OCI-LY7 (cell line): ENCODE measurements at regions not wholly inside any gene's neighbourhood (a gene's known extent, or its start where the extent isn't known, plus 50 kb on each side); places are given as distances from the start of the nearest gene placed in this dataset.

Experiments
- BruUV-seq: library from RNA; stranded (reverse); fragments of 400-500 nt; replicated peaks from 2 replicates; lab custom pipeline; 2021; lab: Mats Ljungman, UMichigan
- CTCF ChIA-PET: fragments of 300-600 bp; sonication (Branson Sonifier 250); formaldehyde crosslinking; loops from one replicate; lab custom pipeline; 2022; ENCODE audit warnings: antibody characterized with exemption; ENCODE audit not compliant: unreplicated experiment; lab: Charles Lee
- POLR2A ChIA-PET: fragments of 300-600 bp; sonication (Branson Sonifier 250); formaldehyde crosslinking; loops from one replicate; lab custom pipeline; 2022; ENCODE audit warnings: antibody characterized with exemption; lab: Charles Lee
- DNase-seq: peaks from one replicate; pipeline ENCODE4 v3.0.0-alpha.2; 2015; ENCODE audit warnings: low spot score
- H2AFZ ChIP-seq: fragments of 200-600 bp; sonication (generic), shearing (Covaris generic); 2 replicates; pipeline ENCODE4 v1.6.1; 2014; ENCODE audit warnings: mild to moderate bottlenecking, antibody characterized with exemption, low read length, moderate library complexity
- H3K27ac ChIP-seq: fragments of 200-600 bp; sonication (generic); 2 replicates; pipeline ENCODE4 v1.5.1; 2014; ENCODE audit warnings: mixed run types, low read depth, mild to moderate bottlenecking, moderate library complexity, low read length, inconsistent platforms; ENCODE audit not compliant: poor library complexity, severe bottlenecking
- H3K36me3 ChIP-seq: fragments of 200-600 bp; sonication (generic); 2 replicates; pipeline ENCODE4 v1.6.1; 2014; ENCODE audit warnings: mild to moderate bottlenecking, antibody characterized with exemption, low read length, moderate library complexity, mixed read lengths; ENCODE audit not compliant: insufficient read depth
- H3K4me1 ChIP-seq: fragments of 200-600 bp; sonication (generic); 2 replicates; pipeline ENCODE4 v1.5.1; 2014; ENCODE audit warnings: mild to moderate bottlenecking, low read length; ENCODE audit not compliant: insufficient read depth, poor library complexity, severe bottlenecking
- H3K4me2 ChIP-seq: fragments of 200-600 bp; sonication (generic); 2 replicates; pipeline ENCODE4 v1.6.1; 2014; ENCODE audit warnings: mild to moderate bottlenecking, low read length
- H3K4me3 ChIP-seq: fragments of 200-600 bp; sonication (generic); 2 replicates; pipeline ENCODE4 v1.5.1; 2014; ENCODE audit warnings: mild to moderate bottlenecking, low read depth, low read length; ENCODE audit not compliant: poor library complexity, severe bottlenecking
- H3K79me2 ChIP-seq: fragments of 200-600 bp; sonication (generic); 2 replicates; pipeline ENCODE4 v1.6.1; 2016; ENCODE audit warnings: low read depth, mild to moderate bottlenecking, low read length, moderate library complexity, mixed read lengths; ENCODE audit not compliant: insufficient read depth
- H3K9me2 ChIP-seq: fragments of 200-600 bp; sonication (generic); 2 replicates; pipeline ENCODE4 v1.6.1; 2016; ENCODE audit warnings: mild to moderate bottlenecking, low read length, mixed read lengths; ENCODE audit not compliant: insufficient read depth
- H3K9me3 ChIP-seq: fragments of 200-600 bp; sonication (generic); 2 replicates; pipeline ENCODE4 v1.6.1; 2014; ENCODE audit warnings: mild to moderate bottlenecking, mixed run types, low read length, mixed read lengths
- H4K20me1 ChIP-seq: fragments of 200-600 bp; sonication (generic); 2 replicates; pipeline ENCODE4 v1.6.1; 2014; ENCODE audit warnings: mild to moderate bottlenecking, antibody characterized with exemption, low read length, moderate library complexity, mixed read lengths; ENCODE audit not compliant: insufficient read depth
- EZH2phosphoT487 ChIP-seq: fragments of 200-600 bp; sonication (generic); IDR thresholded peaks from 2 replicates; pipeline ENCODE4 v1.6.1; 2018; ENCODE audit warnings: low read depth, borderline replicate concordance, mild to moderate bottlenecking, mixed run types, antibody characterized with exemption, low read length, moderate library complexity, mixed read lengths
- intact Hi-C: fragments of 100-400 bp; cut with micrococcal nuclease; formaldehyde crosslinking; loops from one replicate; pipeline ENCODE4 v1.10.0; 2022; ENCODE audit not compliant: unreplicated experiment
- TF ChIP-seq, protein P1 (sequence below): fragments of 200-600 bp; sonication (generic); conservative IDR thresholded peaks from 2 replicates; pipeline ENCODE4 v1.5.1; 2014; ENCODE audit warnings: mild to moderate bottlenecking, antibody characterized with exemption, low read length, moderate library complexity, mixed read lengths

DNA sequence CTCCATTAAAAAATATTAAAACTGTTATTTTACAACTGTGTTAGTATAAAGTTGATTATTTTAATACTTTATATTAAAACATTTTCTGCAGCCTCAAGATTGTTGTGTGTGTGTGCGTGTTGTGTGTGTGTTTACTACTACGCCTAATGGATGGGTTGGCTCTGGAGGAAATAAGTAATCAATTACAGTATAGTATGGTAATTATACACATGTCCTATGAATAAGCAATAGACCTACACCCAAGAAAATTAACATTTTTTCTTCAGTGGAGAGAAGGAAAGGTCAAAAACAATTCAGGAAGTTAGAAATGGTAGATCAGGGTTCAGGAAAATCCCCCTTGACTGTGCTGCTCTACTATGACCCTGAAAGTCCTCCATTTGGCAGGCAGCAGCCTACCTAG, 65.7 kb upstream of the DYRK2 start:
- no peak for TF ChIP-seq EZH2phosphoT487
- TF ChIP-seq, protein P1, sequence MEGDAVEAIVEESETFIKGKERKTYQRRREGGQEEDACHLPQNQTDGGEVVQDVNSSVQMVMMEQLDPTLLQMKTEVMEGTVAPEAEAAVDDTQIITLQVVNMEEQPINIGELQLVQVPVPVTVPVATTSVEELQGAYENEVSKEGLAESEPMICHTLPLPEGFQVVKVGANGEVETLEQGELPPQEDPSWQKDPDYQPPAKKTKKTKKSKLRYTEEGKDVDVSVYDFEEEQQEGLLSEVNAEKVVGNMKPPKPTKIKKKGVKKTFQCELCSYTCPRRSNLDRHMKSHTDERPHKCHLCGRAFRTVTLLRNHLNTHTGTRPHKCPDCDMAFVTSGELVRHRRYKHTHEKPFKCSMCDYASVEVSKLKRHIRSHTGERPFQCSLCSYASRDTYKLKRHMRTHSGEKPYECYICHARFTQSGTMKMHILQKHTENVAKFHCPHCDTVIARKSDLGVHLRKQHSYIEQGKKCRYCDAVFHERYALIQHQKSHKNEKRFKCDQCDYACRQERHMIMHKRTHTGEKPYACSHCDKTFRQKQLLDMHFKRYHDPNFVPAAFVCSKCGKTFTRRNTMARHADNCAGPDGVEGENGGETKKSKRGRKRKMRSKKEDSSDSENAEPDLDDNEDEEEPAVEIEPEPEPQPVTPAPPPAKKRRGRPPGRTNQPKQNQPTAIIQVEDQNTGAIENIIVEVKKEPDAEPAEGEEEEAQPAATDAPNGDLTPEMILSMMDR = no peak

DNA sequence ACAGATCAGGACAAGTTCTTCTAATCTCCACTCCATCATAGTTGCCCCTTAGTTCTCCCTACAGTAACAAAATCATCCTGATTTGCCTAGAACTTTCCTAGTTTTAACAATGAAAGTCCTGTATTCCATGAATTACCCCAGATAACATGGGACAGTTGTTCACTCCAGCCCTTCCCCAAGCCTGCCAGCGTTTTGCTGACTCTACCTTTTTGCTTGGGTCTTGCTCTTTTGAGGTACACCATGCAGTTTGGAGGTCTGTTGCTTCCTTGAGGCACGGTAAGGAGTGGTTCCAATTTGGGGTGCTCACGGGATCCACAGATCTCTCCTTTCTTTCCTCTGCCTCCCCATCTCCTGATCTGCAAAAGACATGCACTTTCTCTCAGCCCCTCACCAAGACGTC, 61.6 kb upstream of the DYRK2 start:
- no peak overlapping the region for H3K4me3 ChIP-seq
- H3K79me2 ChIP-seq = no peaks in the 10 kb centered on the region
- POLR2A ChIA-PET = no interaction called here
- no peaks in the 10 kb centered on the region for H3K36me3 ChIP-seq
- TF ChIP-seq EZH2phosphoT487 = no peak
- TF ChIP-seq, protein P1 = no peak
- intact Hi-C loops = no loop called here
- no peaks in the 10 kb centered on the region for H3K4me1 ChIP-seq
- no peak overlapping the region for H3K4me2 ChIP-seq
- H4K20me1 ChIP-seq = no peaks in the 10 kb centered on the region
- no peaks in the 10 kb centered on the region for H3K9me3 ChIP-seq
- BruUV-seq = no TSS peak
- no peaks in the 10 kb centered on the region for H3K9me2 ChIP-seq
- CTCF ChIA-PET = no interaction called here
- no peak overlapping the region for H2AFZ ChIP-seq
- no peak overlapping the region for H3K27ac ChIP-seq
- DNase-seq = no peak

More for the DNA sequence above, 65.7 kb upstream of the DYRK2 start:
- no peaks in the 10 kb centered on the region for H3K9me3 ChIP-seq
- DNase-seq = no peak
- no peaks in the 10 kb centered on the region for H4K20me1 ChIP-seq
- no peaks in the 10 kb centered on the region; the same call in 1 of the 2 replicates for H3K9me2 ChIP-seq
- no peak overlapping the region for H2AFZ ChIP-seq
- no peaks in the 10 kb centered on the region for H3K36me3 ChIP-seq
- H3K27ac ChIP-seq = no peak overlapping the region
- intact Hi-C loops = no loop called here
- no peaks in the 10 kb centered on the region for H3K4me1 ChIP-seq
- ChIA-PET CTCF (no interaction called here), POLR2A (no interaction called here)
- BruUV-seq = no TSS peak
- no peak overlapping the region for H3K4me2 ChIP-seq
- no peak overlapping the region for H3K4me3 ChIP-seq
- no peaks in the 10 kb centered on the region for H3K79me2 ChIP-seq

DNA sequence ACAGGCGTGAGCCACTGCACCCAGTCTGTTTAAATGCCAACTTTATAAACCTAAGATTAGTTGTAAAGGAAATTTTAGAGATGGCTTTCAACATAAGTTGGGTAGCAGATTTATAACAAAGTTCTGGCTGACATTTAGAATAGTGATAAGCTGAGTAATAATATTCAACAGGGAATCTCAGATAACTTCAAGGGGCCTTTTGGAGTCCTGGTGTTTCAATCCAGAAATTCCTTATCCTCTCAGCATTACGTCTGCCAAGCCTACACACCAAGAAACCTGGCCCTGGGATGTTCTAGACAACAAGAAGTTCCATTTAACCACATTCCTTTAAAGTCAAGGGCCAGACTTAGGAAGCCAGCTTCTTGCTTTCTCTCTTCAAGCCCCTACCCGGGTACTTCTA, 59.5 kb upstream of the DYRK2 start:
- Histone ChIP-seq H3K9me2 (no peaks in the 10 kb centered on the region), H3K79me2 (no peaks in the 10 kb centered on the region), H3K36me3 (no peaks in the 10 kb centered on the region), H3K27ac (no peak overlapping the region), H3K4me1 (no peaks in the 10 kb centered on the region), H3K4me2 (no peak overlapping the region), H3K4me3 (no peak overlapping the region), H3K9me3 (no peaks in the 10 kb centered on the region), H2AFZ (no peak overlapping the region), H4K20me1 (no peaks in the 10 kb centered on the region)
- intact Hi-C loops = no loop called here
- DNase-seq = no peak
- ChIA-PET POLR2A (no interaction called here), CTCF (no interaction called here)
- no peak for TF ChIP-seq EZH2phosphoT487
- TF ChIP-seq, protein P1 = no peak
- BruUV-seq = no TSS peak
